Lung microvascular endothelial cell (primary cell): ENCODE measurements at regions not wholly inside any gene's neighbourhood (a gene's known extent, or its start where the extent isn't known, plus 50 kb on each side); places are given as distances from the start of the nearest gene placed in this dataset.

Source experiments
- DNase-seq, 2 donors: peaks; one replicate each; pipeline versions ENCODE4 v3.0.0 to v3.0.0-alpha.2; 2010; ENCODE audit warnings: low read depth in 2 of 2

- peak; percentile 51 to 85 for DNase-seq
Observed at GRCh38 chr1:75079538-75080290, 54.5 kb upstream of the LHX8 start.

- no peak for DNase-seq
Observed at GRCh38 chr1:75083223-75083622, 51.0 kb upstream of the LHX8 start.

DNA sequence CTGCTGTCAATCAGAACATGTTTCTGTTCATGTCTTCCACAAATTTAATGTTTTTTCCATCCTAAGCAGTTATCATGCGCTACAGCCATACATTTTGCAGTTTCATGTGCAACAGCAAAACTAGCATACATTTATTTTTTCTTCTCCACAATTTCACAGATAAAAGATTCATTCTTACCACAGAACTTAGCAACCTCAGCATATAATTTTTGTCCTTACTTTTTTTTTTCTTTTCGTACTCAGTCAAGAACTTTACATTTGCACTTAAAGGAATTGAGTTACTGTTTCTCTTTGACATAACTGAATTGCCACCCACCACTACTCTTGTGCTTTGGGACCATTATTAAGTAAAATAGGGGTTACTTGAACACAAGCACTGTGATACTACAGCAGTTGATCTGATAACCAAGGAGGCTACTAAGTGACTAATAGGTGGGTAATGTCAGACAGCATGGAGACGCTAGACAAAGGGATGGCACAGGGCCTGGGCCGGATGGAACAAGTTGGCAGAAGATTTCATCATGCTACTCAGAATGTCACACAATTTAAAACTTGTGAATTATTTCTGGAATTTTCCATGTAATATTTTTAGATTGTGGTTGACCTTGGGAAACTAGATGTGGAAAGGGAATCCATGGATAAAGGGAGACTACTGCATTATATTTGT lies 50.2 kb upstream of the LHX8 start:
- DNase-seq = peak; percentile 61 to 70
